Spleen (tissue), 11 donors: ENCODE measurements at regions not wholly inside any gene's neighbourhood (a gene's known extent, or its start where the extent isn't known, plus 50 kb on each side); places are given as distances from the start of the nearest gene placed in this dataset.
A peak's percentile ranks its signal among the peaks of the same experiment; 100 is the strongest.

Source experiments
- DNase-seq: peaks from one replicate; pipeline ENCODE4 v3.0.0-alpha.2; 2020
- H3K27ac ChIP-seq, 8 donors: fragments of 200-600 bp; sonication (generic) in 7 of 8; 1 replicate in 4 of 8; 2 replicates in 4 of 8; pipeline versions ENCODE4 v1.5.0 to v1.8.0; 2016 to 2021; ENCODE audit warnings: inconsistent platforms in 4 of 8, mild to moderate bottlenecking in 4 of 8, moderate library complexity in 1 of 8
- H3K27me3 ChIP-seq, 7 donors: fragments of 200-600 bp; sonication (generic) in 6 of 7; replicated peaks in 1 of 7; 1 replicate in 4 of 7; 2 replicates in 3 of 7; pipeline versions ENCODE4 v1.5.0 to v1.8.0; 2016 to 2021; ENCODE audit warnings: inconsistent platforms in 3 of 7, mild to moderate bottlenecking in 1 of 7
- H3K36me3 ChIP-seq, 6 donors: fragments of 200-600 bp; sonication (generic) in 5 of 6; 1 replicate in 4 of 6; 2 replicates in 2 of 6; pipeline versions ENCODE4 v1.5.0 to v1.8.0; 2016 to 2021; ENCODE audit warnings: inconsistent platforms in 2 of 6
- H3K4me1 ChIP-seq, 6 donors: fragments of 200-600 bp; sonication (generic) in 5 of 6; 1 replicate in 3 of 6; 2 replicates in 3 of 6; pipeline versions ENCODE4 v1.5.0 to v1.8.0; 2016 to 2021; ENCODE audit warnings: inconsistent platforms in 3 of 6
- H3K4me3 ChIP-seq, 8 donors: fragments of 200-600 bp; sonication (generic) in 7 of 8; 1 replicate in 4 of 8; 2 replicates in 4 of 8; pipeline versions ENCODE4 v1.5.0 to v1.8.0; 2016 to 2021; ENCODE audit warnings: inconsistent platforms in 4 of 8, mild to moderate bottlenecking in 4 of 8, moderate library complexity in 2 of 8
- H3K9me3 ChIP-seq, 8 donors: fragments of 200-600 bp; sonication (generic) in 7 of 8; 1 replicate in 4 of 8; 2 replicates in 4 of 8; pipeline versions ENCODE4 v1.5.0 to v1.8.0; 2016 to 2021; ENCODE audit warnings: inconsistent platforms in 4 of 8
- POLR2A ChIP-seq, 3 donors: fragments of 450-650 bp; IDR thresholded peaks; one replicate each; pipeline ENCODE4 v1.5.1; 2017; ENCODE audit warnings: antibody characterized with exemption in 3 of 3, mild to moderate bottlenecking in 1 of 3
- POLR2AphosphoS5 ChIP-seq, 3 donors: sonication (generic); formaldehyde crosslinking; IDR thresholded peaks; one replicate each; pipeline ENCODE4 v1.5.1; 2017; ENCODE audit warnings: antibody characterized with exemption in 3 of 3
- WGBS, 5 donors: extraction: QIAGEN DNeasy Blood & Tissue Kit in 3 of 5; methylation state at CpG; one replicate each; pipeline versions ENCODE4 v1.1.5 to v1.1.7; 2013 to 2018; 5-methylcytosine and 5-hydroxymethylcytosine counted together
- intact Hi-C: fragments of 100-400 bp; cut with DNase I; formaldehyde crosslinking; loops from one replicate; pipeline ENCODE4 v1.15.0; 2023; ENCODE audit warnings: low total_unique reads
- TF ChIP-seq, protein P1 (sequence below), 11 experiments: fragments of 200-600 bp in 7 of 11; fragments of 450-650 bp in 4 of 11; sonication (generic) in 4 of 11; IDR thresholded peaks in 8 of 11; conservative IDR thresholded peaks in 3 of 11; 1 replicate in 7 of 11; 2 replicates in 4 of 11; pipeline versions ENCODE4 v1.4.0 to v1.8.0; 2016 to 2021; ENCODE audit warnings: antibody characterized with exemption in 11 of 11, inconsistent platforms in 4 of 11, mild to moderate bottlenecking in 1 of 11
- donor health status: healthy with polysubstance abuse.
- donor health status: DM: no; HTN: no; CAD: no; lungs with moderate emphysema.
- donor health status: DM: no; HTN: no; CAD: no.
- donor health status: Bipolar disorder and iron deficiency.
- donor health status: healthy.
- donor health status: DM: no; HTN: no; CAD: no.
- donor health status: DM: yes; HTN: yes; CAD: no.

DNA sequence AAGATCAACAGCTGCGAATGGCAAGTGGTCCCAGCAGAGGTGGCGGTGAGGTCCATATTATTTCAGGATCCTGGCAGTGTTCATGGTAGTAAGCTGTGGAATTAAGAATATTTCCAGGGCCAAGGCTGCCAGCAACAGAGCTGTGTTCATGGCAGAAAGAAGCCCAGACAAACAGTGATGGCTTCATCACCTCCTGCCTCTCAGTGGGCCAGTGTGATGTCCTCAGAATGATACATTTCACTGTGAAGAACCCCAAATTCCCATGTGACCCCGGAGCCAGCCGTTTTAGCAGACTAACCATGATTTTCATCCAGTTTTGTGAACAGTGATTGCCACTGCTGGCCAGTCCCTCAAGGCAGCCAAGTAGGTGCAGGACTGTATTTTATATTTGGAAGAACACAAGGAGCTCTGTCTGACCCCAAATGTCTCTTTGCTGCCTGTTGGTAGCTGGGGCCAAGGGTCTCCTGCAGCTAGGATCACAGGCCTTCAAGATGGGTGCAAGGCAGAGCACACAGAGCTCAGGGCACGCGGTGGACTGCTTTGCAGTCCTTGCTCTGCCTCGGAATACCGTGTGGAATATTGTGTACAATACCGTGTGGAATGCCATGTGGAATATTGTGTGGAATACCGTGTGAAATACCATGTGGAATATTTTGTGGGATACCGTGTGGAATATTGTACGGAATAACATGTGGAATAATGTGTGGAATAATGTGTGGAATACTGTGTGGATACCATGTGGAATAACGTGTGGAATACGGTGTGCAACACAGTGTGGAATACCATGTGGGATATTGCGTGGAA, 132.3 kb upstream of the CHST15 start:
- DNase-seq = no peak

DNA sequence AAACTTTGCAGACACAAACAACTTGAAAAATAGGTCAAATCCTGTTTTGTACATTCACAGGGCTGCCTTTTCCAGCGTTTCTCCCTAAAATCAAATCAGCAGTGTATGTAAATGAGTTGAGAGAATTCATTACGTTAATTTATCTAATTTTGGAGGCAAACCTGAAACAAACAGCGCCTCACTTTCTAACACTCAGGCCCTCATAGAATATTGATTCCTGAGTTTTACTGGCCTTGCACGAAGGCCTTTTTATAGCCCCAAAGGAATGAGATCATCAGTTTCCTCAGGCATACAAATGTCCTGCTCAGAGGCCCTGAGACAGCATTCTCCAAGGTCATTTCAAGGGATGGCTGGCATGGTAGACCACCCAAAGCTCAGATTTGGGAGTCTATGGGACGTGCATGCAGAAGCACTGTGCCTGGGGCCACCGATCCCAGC, 131.7 kb upstream of the CHST15 start:
- Histone ChIP-seq H3K36me3 (no peaks in the 10 kb centered on the region), H3K4me1 (peaks cover 24 to 53% (median 37%) of the 10 kb centered on the region in 6 donors), H3K9me3 (no peaks in the 10 kb centered on the region), H3K27ac (no peak overlapping the region), H3K27me3 (no peaks in the 10 kb centered on the region), H3K4me3 (no peak overlapping the region)
- no peak for DNase-seq
- TF ChIP-seq POLR2AphosphoS5 (IDR thresholded peaks at IDR 0.05) (no peak), POLR2A (IDR thresholded peaks at IDR 0.05) (no peak)
- TF ChIP-seq, protein P1, sequence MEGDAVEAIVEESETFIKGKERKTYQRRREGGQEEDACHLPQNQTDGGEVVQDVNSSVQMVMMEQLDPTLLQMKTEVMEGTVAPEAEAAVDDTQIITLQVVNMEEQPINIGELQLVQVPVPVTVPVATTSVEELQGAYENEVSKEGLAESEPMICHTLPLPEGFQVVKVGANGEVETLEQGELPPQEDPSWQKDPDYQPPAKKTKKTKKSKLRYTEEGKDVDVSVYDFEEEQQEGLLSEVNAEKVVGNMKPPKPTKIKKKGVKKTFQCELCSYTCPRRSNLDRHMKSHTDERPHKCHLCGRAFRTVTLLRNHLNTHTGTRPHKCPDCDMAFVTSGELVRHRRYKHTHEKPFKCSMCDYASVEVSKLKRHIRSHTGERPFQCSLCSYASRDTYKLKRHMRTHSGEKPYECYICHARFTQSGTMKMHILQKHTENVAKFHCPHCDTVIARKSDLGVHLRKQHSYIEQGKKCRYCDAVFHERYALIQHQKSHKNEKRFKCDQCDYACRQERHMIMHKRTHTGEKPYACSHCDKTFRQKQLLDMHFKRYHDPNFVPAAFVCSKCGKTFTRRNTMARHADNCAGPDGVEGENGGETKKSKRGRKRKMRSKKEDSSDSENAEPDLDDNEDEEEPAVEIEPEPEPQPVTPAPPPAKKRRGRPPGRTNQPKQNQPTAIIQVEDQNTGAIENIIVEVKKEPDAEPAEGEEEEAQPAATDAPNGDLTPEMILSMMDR (IDR thresholded peaks at IDR 0.05 in 8 of 11, conservative IDR thresholded peaks at IDR 0.05 in 3 of 11) = no peak
- intact Hi-C loops = no loop called here
- WGBS, 5 donors = 56 to 85% (median 82%) methylated on average over 5 to 6 of the region's 6 CpGs

More for the DNA sequence above, 132.3 kb upstream of the CHST15 start:
- WGBS, 5 donors = 93 to 97% (median 93%) methylated on average over 15 of the region's 15 CpGs
- TF ChIP-seq, protein P1 (IDR thresholded peaks at IDR 0.05 in 8 of 11, conservative IDR thresholded peaks at IDR 0.05 in 3 of 11) = no peak
- peak in 2 of 3 donors; percentile 35 to 46 for TF ChIP-seq POLR2AphosphoS5 (IDR thresholded peaks at IDR 0.05)
- TF ChIP-seq POLR2A (IDR thresholded peaks at IDR 0.05) = no peak
- H3K27me3 ChIP-seq = no peaks in the 10 kb centered on the region
- H3K36me3 ChIP-seq = no peaks in the 10 kb centered on the region
- no peak overlapping the region for H3K27ac ChIP-seq
- intact Hi-C loops = no loop called here
- H3K4me1 ChIP-seq = peaks cover 19 to 46% (median 31%) of the 10 kb centered on the region in 6 donors
- H3K9me3 ChIP-seq = no peaks in the 10 kb centered on the region
- H3K4me3 ChIP-seq = no peak overlapping the region

- WGBS, 5 donors = 82 to 96% (median 93%) methylated on average over 11 to 18 of the region's 18 CpGs
- Histone ChIP-seq H3K4me1 (peaks cover 24 to 57% (median 39%) of the 10 kb centered on the region in 6 donors), H3K27ac (no peak overlapping the region), H3K9me3 (no peaks in the 10 kb centered on the region), H3K4me3 (no peak overlapping the region), H3K27me3 (no peaks in the 10 kb centered on the region), H3K36me3 (no peaks in the 10 kb centered on the region)
- intact Hi-C loops = no loop called here
- no peak for DNase-seq
- no peak for TF ChIP-seq POLR2AphosphoS5 (IDR thresholded peaks at IDR 0.05)
- no peak for TF ChIP-seq POLR2A (IDR thresholded peaks at IDR 0.05)
Measured at GRCh38 chr10:124224331-124225028, 131.1 kb upstream of the CHST15 start.

- no peak for DNase-seq
- Histone ChIP-seq H3K4me1 (peaks cover 24 to 57% (median 39%) of the 10 kb centered on the region in 6 donors), H3K4me3 (no peak overlapping the region), H3K36me3 (no peaks in the 10 kb centered on the region), H3K9me3 (no peaks in the 10 kb centered on the region), H3K27me3 (no peaks in the 10 kb centered on the region), H3K27ac (no peak overlapping the region)
- WGBS, 5 donors = 87 to 92% (median 89%) methylated on average over 5 to 6 of the region's 6 CpGs
- intact Hi-C loops = no loop called here
- TF ChIP-seq POLR2AphosphoS5 (IDR thresholded peaks at IDR 0.05) (no peak), POLR2A (IDR thresholded peaks at IDR 0.05) (no peak)
- TF ChIP-seq, protein P1 (IDR thresholded peaks at IDR 0.05 in 8 of 11, conservative IDR thresholded peaks at IDR 0.05 in 3 of 11) = no peak
Measured at GRCh38 chr10:124223711-124224085, 130.3 kb upstream of the CHST15 start.
